Natural killer cell (primary cell): ENCODE measurements at regions not wholly inside any gene's neighbourhood (a gene's known extent, or its start where the extent isn't known, plus 50 kb on each side); places are given as distances from the start of the nearest gene placed in this dataset.

Experiments
- ATAC-seq, 3 donors: fragments of 150-1000 bp in 2 of 3; fragments of 200-7000 bp in 1 of 3; cut with Tn5 transposase; 1 replicate in 1 of 3; 2 replicates in 2 of 3; pipeline ENCODE4 v1.10.0; 2021; ENCODE audit warnings: mild to moderate bottlenecking in 2 of 3, moderate library complexity in 2 of 3
- DNase-seq, 2 donors: peaks; one replicate each; pipeline versions ENCODE4 v3.0.0 to v3.0.0-alpha.2; 2013 to 2021; ENCODE audit warnings: mixed read lengths in 1 of 2
- H3K27ac ChIP-seq: one replicate; pipeline ENCODE4 v1.5.1; 2013; ENCODE audit warnings: mild to moderate bottlenecking, low read length
- H3K27me3 ChIP-seq: one replicate; pipeline ENCODE4 v1.6.1; 2013; ENCODE audit warnings: low read length; ENCODE audit not compliant: control insufficient read depth, insufficient read depth
- H3K36me3 ChIP-seq: one replicate; pipeline ENCODE4 v1.6.1; 2013; ENCODE audit warnings: low read length; ENCODE audit not compliant: control insufficient read depth, insufficient read depth
- H3K4me1 ChIP-seq: one replicate; pipeline ENCODE4 v1.6.1; 2013; ENCODE audit warnings: low read length; ENCODE audit not compliant: control insufficient read depth, insufficient read depth
- H3K4me3 ChIP-seq: one replicate; pipeline ENCODE4 v1.5.1; 2013; ENCODE audit warnings: low read length
- H3K9me3 ChIP-seq: one replicate; pipeline ENCODE4 v1.6.1; 2013; ENCODE audit warnings: low read length; ENCODE audit not compliant: control insufficient read depth, insufficient read depth
- H3K27ac Mint-ChIP-seq, 2 donors: one replicate each; pipeline ENCODE4 v1.8.0; 2022; ENCODE audit warnings: mild to moderate bottlenecking in 2 of 2, mixed read lengths in 2 of 2, moderate library complexity in 1 of 2
- H3K27me3 Mint-ChIP-seq, 2 donors: one replicate each; pipeline ENCODE4 v1.8.0; 2022; ENCODE audit warnings: low read depth in 2 of 2, mixed read lengths in 2 of 2
- H3K36me3 Mint-ChIP-seq: one replicate; pipeline ENCODE4 v1.8.0; 2022; ENCODE audit warnings: mixed read lengths
- H3K4me1 Mint-ChIP-seq, 2 donors: one replicate each; pipeline ENCODE4 v1.8.0; 2022; ENCODE audit warnings: mixed read lengths in 2 of 2
- H3K4me3 Mint-ChIP-seq: one replicate; pipeline ENCODE4 v1.8.0; 2022; ENCODE audit warnings: mild to moderate bottlenecking, moderate library complexity, mixed read lengths
- H3K9me3 Mint-ChIP-seq, 2 donors: one replicate each; pipeline ENCODE4 v1.8.0; 2022; ENCODE audit warnings: mixed read lengths in 2 of 2
- CTCF ChIP-seq: fragments of 200-600 bp; IDR thresholded peaks from one replicate; pipeline ENCODE4 v1.8.0; 2022; ENCODE audit warnings: antibody characterized with exemption
- WGBS: methylation state at CpG from one replicate; pipeline ENCODE4 v1.1.7; 2013; ENCODE audit warnings: missing lambda C conversion rate; ENCODE audit not compliant: insufficient coverage; 5-methylcytosine and 5-hydroxymethylcytosine counted together
- intact Hi-C: fragments of 100-400 bp; cut with micrococcal nuclease; formaldehyde crosslinking; loops from one replicate; pipeline ENCODE4 v1.14.2; 2022

- TF ChIP-seq CTCF, result no peak
- H3K27ac ChIP-seq, result no peak overlapping the region
- no peaks in the 10 kb centered on the region for H3K36me3 Mint-ChIP-seq
- H3K9me3 Mint-ChIP-seq, result peaks cover 6 to 13% of the 10 kb centered on the region in 2 donors
- no peak overlapping the region for H3K27ac Mint-ChIP-seq
- no peaks in the 10 kb centered on the region for H3K27me3 Mint-ChIP-seq
- no peaks in the 10 kb centered on the region for H3K9me3 ChIP-seq
- DNase-seq, result no peak
- no peaks in the 10 kb centered on the region for H3K27me3 ChIP-seq
- intact Hi-C loops, result no loop called here
- WGBS, result no CpG with 5 or more reads among the region's 2 CpGs
- no peaks in the 10 kb centered on the region for H3K36me3 ChIP-seq
- no peak overlapping the region for H3K4me3 Mint-ChIP-seq
- ATAC-seq, result no peak
- H3K4me3 ChIP-seq, result no peak overlapping the region
- no peaks in the 10 kb centered on the region for H3K4me1 ChIP-seq
- H3K4me1 Mint-ChIP-seq, result no peaks in the 10 kb centered on the region
Observed at GRCh38 chr3:166362698-166363097, 525.5 kb upstream of the BCHE start.

- intact Hi-C loops, result no loop called here
- Mint-ChIP-seq H3K36me3 (no peaks in the 10 kb centered on the region), H3K9me3 (peaks cover 7 to 16% of the 10 kb centered on the region in 2 donors)
Observed at GRCh38 chr3:166360720-166361119, 523.5 kb upstream of the BCHE start.

GRCh38 chr3:166351461-166351860 lies 514.2 kb upstream of the BCHE start:
- Histone ChIP-seq H3K4me3 (no peak overlapping the region), H3K9me3 (peaks cover 31% of the 10 kb centered on the region), H3K27ac (no peak overlapping the region), H3K27me3 (no peaks in the 10 kb centered on the region), H3K36me3 (no peaks in the 10 kb centered on the region), H3K4me1 (no peaks in the 10 kb centered on the region)
- Mint-ChIP-seq H3K4me3 (no peak overlapping the region), H3K36me3 (peaks cover 6% of the 10 kb centered on the region), H3K9me3 (peaks cover 11 to 29% of the 10 kb centered on the region in 2 donors), H3K27me3 (no peaks in the 10 kb centered on the region), H3K4me1 (no peaks in the 10 kb centered on the region), H3K27ac (no peak overlapping the region)
- WGBS, result 86% methylated on average over 1 of the region's 1 CpG
- ATAC-seq (no peak), DNase-seq (no peak)
- no peak for TF ChIP-seq CTCF
- intact Hi-C loops, result no loop called here

More at GRCh38 chr3:166360720-166361119, 523.5 kb upstream of the BCHE start:
- Mint-ChIP-seq H3K27me3 (no peaks in the 10 kb centered on the region), H3K4me3 (no peak overlapping the region), H3K27ac (no peak overlapping the region), H3K4me1 (no peaks in the 10 kb centered on the region)
- Histone ChIP-seq H3K27me3 (no peaks in the 10 kb centered on the region), H3K36me3 (no peaks in the 10 kb centered on the region), H3K4me1 (no peaks in the 10 kb centered on the region), H3K27ac (no peak overlapping the region), H3K4me3 (no peak overlapping the region), H3K9me3 (no peaks in the 10 kb centered on the region)
- ATAC-seq (no peak), DNase-seq (no peak)
- no peak for TF ChIP-seq CTCF

DNA sequence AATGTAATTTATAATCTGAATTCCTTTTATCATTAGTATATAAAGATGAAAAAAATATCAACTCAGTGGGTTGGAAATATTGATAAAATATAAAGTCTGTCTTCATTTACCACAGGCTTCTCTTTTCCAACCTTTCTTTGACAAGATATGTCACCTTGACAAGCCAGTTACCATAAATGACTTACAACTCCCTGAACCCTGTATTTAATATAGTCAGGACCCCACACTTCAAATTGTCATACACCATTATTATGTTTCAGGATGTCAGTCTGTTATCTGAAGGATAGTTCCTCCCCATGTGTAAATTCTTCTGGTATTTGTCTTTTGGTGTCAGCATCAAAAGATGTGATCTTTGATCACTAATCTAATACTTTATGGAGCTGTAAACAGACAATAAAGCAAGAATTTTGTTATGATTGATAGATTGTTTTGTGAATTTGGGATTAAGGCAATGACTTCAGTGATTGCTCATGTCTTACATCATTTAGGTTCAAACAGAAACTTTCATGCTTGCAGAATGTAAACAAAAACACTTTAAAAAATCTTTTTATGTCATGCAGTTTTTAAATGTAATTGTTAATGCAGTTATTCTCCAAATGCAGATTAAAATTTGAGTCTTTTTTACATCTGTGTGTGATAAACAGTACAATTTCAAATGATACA lies 503.5 kb upstream of the BCHE start:
- Mint-ChIP-seq H3K4me1 (no peaks in the 10 kb centered on the region), H3K27ac (no peak overlapping the region), H3K4me3 (no peak overlapping the region), H3K27me3 (no peaks in the 10 kb centered on the region), H3K36me3 (no peaks in the 10 kb centered on the region), H3K9me3 (peaks cover 7 to 20% of the 10 kb centered on the region in 2 donors)
- no peaks in the 10 kb centered on the region for H3K27me3 ChIP-seq
- H3K4me1 ChIP-seq, result no peaks in the 10 kb centered on the region
- ATAC-seq, result no peak
- no peaks in the 10 kb centered on the region for H3K36me3 ChIP-seq
- intact Hi-C loops, result no loop called here
- DNase-seq, result no peak
- no peak for TF ChIP-seq CTCF
- H3K9me3 ChIP-seq, result peaks cover 2% of the 10 kb centered on the region
- no peak overlapping the region for H3K4me3 ChIP-seq
- no peak overlapping the region for H3K27ac ChIP-seq
